MM.1S (cell line): ENCODE measurements at regions not wholly inside any gene's neighbourhood (a gene's known extent, or its start where the extent isn't known, plus 50 kb on each side); places are given as distances from the start of the nearest gene placed in this dataset.

Source experiments
- CTCF ChIP-seq: fragments of 300-600 bp; sonication (generic); IDR thresholded peaks from 2 replicates; pipeline ENCODE4 v1.5.1; 2016; ENCODE audit warnings: antibody characterized with exemption, low read length, mixed read lengths
- EZH2 ChIP-seq: fragments of 300-600 bp; sonication (generic); optimal IDR thresholded peaks from 2 replicates; pipeline ENCODE3; 2017; ENCODE audit warnings: low read depth, mild to moderate bottlenecking, antibody characterized with exemption, low read length, mixed read lengths
- EZH2phosphoT487 ChIP-seq: fragments of 300-600 bp; sonication (generic); IDR thresholded peaks from 2 replicates; pipeline ENCODE4 v1.6.1; 2018; ENCODE audit warnings: antibody characterized with exemption, low read length

- TF ChIP-seq EZH2 (no peak), CTCF (no peak), EZH2phosphoT487 (no peak)
These were observed 51.6 kb upstream of the ZFR start for GRCh38 chr5:32496104-32496503.
